DMS114 treated with DMSO at 0.1 percent for 48 hours (cell line): ENCODE measurements at regions not wholly inside any gene's neighbourhood (a gene's known extent, or its start where the extent isn't known, plus 50 kb on each side); places are given as distances from the start of the nearest gene placed in this dataset.

Source experiments
- DNase-seq: peaks from one replicate; lab custom pipeline; 2025; ENCODE audit not compliant: unreplicated experiment; lab: John Stamatoyannopoulos, UW

DNA sequence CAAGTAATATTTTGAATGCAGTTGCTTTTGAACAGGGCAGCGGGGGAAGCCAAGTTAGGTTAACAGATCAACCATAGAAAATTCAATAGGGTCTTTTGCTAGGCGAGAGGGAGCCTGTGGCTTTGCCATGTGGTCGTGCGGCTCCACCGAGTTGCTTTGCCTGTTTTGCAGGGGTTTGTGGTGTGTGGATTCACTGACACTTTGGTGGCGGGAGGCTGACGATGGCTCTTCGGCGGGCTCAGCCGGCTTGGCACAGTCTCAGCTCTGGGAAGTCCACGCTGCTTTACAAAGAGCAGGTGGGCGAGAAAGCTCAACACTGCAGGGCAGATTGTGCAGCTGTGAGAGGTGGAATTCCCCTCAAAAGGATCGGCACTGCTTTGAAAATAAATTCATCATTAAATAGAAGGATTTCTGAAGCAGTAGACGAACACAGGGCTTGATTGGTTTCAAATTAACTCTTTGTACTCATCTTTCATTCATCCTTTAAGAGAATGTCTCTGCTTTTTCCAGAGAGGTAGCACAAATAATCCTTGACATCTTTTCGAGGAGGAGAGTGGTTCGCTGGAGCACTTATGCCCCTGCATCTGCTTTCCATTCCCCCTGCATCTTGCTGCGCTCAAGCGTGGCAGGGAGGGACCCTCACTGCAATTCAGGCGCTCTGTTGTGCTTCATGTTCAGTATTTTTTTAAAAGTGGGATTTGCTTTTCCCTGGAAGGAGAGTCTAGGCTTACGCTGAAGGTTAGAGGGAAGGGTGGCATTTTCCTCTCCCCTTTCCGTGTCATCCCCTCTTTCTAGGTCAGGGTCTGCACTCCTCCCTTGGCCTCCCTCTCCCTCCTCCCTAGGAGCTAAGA lies 201.8 kb upstream of the LEF1 start:
- DNase-seq, result no peak

DNA sequence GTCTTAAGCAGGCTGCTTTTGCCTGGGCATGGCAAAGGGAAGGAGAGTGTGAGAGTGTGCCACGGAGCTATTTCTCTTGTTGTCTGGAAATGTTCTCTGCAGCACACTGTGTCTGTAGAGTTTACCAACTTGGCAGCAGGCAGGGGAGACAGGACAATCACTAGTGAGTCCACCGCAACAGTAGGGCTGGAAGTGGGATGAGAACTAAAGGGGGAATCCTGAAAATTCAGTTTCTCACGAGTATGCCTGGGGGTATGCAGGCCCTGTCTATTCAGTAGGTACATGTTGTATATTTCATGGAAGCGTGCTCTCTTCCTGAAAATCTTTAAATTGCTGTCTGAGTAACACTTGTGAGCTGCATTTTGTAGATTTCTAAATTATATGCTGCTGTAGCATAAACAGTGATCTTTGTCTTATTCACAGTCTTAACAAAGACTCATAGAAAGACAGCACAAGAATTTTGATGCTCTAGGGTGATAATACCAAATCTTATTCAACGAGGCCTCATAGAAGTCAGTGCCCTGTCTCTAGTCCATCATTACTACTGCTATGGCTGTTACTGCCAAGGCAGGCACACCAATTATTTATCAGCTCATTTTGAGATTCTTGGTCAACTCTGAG lies 200.4 kb upstream of the LEF1 start:
- DNase-seq, result no peak

DNA sequence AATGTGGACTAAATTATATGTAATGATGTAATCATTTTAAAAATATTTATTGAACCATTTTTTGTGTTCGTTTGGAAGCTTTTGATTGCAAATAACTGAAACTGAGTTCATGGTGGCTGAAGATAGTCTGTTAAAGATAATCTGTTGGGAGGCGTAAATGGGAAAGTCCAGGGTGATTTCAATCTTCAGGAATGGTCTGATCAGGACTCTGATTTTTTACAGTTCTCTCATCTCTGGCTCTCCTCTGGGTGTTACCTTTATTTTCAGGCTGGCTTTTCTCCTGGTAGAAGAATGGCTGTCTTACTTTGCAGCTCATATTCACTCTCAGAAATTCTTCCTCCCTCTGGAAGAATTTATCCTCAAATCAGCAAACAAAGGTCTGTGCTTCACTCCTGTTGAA lies 199.0 kb upstream of the LEF1 start:
- DNase-seq, result no peak

DNA sequence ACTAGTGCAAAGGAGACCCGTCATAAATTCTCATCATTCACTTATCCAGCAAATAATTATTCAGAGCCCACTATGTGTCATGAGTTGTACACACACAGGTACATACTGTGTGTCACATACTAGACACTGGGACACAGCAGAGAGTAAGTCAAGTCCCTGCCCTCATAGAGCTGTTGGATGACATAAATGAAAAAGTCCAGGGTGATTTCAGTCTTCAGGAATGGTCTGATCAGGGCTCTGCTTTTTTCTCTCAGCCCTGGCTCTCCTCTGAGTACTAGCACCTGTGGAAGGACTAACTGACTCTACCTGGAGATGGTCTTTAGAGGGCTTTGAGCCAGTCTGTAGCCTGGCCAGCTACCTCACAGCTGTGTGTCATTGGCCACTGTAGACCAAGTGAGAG lies 198.0 kb upstream of the LEF1 start:
- DNase-seq, result no peak

DNA sequence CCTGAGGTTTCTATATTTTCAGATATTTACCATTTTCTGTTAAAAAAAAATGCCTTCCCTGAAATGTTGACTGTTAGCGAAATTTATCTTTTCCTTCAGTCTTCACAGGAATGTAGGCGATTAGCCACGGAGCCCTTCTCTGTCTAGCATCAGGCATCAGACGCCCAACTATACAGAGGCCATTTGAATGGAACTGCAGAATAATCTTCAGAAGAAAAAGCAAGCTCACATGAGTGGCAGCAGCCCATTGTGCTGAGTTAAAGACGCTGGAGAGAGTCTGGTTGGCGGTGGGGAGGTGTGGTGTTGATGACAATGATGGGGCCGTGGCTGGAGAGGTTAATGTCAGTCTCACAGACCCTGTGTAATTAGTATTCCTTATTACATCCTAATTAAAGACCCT lies 196.8 kb upstream of the LEF1 start:
- DNase-seq, result no peak

DNA sequence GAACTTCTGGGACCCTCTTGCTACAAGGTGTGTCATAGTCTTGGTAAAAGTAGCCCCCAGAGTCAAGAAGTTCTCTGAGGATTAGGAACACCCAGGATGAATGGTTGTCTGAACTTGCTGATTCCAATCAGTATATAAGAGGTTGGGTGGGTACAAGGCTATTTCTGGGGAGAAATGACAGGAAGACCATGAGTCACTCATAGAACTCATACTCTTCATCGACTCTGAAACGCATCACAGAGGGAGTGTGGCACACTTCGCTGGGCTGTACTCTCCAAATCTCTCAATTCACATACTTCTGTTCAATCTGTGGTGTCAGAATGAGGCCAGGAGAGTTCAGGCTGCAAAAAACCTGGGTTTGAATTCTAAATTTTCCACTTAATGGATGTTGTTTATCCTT lies 193.2 kb upstream of the LEF1 start:
- no peak for DNase-seq

DNA sequence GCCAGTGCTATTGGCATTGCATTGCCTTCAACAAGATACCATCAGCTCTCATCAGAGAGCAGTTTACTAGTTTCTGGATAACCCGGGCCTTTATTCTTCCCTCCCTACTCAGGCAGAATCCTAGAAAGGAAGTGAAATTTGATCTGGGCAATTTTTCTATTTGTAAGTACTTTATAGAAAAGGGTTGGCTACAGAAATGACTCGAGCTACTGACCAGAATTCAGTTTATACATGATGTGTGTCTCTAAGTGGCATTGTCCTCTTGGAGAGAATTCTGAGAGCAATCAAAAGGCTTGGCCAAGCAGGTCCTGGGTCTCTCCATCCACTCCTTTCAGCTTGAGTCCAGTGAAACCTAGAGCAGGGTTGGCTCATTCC lies 192.7 kb upstream of the LEF1 start:
- DNase-seq, result no peak

DNA sequence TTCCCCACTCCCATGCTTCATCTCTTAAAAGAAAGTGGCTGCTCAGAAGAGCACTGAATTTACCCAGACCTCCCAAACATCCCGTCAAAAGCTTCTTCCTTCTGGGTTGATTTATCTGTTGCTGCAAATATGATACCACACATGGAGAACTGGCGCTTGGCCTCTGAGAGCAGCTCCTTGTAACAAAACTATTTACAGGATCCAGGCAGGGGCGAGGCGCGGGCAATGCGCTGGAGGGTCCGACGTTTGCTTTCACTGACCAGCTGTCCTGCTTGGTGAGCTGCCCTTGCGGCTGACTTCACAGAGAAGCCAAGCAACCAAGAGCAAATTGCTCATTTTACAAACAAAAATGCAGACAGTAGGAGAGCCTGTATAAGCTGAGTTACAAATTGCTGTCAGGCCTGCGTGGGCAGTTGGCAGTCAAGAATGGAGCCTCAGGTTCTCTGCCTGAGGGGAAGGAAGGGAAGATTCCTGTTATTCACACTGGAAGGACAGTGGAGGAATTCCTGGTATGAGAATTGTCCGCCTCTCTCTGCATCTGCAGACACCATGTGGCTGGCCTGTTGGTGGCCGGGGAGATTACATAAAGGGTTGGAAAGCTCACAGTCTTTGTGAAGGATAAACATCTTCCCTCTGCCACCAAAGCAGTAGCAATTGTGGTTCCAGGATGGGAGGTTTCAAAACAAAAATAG lies 192.2 kb upstream of the LEF1 start:
- DNase-seq, result no peak

DNA sequence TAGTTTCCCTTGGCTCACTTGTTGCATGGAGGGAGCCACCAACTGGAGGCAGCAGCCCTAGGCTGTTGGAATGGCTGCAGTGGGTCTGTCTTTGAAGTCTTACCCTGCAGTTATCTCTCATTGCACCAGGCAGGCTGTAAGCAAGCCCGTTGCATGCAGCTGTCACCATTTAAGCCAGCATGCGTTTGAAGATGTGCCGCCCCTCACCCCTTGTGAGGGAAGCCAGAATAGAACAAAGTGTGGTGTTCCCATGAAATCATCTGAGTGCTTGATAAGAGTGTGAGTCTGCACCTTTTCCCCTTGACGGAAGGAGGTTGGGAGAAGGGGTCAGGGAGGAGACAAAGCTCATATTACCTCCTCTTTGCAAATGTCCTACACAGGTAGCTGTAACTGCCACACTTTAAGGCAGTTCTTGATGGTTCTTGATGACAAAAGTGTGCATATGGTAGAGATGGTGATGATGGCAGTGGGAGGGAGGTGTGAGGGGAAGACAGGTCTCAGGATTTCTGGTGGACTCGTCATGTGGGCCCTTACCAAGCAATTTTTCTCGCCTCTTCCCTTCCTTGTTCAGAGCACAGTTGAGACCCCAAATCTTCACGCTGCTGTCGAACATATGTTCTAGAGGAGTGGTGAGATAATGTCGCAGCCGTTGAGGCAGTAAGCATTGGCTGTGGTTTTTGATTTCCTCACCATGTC lies 191.4 kb upstream of the LEF1 start:
- DNase-seq, result no peak

DNA sequence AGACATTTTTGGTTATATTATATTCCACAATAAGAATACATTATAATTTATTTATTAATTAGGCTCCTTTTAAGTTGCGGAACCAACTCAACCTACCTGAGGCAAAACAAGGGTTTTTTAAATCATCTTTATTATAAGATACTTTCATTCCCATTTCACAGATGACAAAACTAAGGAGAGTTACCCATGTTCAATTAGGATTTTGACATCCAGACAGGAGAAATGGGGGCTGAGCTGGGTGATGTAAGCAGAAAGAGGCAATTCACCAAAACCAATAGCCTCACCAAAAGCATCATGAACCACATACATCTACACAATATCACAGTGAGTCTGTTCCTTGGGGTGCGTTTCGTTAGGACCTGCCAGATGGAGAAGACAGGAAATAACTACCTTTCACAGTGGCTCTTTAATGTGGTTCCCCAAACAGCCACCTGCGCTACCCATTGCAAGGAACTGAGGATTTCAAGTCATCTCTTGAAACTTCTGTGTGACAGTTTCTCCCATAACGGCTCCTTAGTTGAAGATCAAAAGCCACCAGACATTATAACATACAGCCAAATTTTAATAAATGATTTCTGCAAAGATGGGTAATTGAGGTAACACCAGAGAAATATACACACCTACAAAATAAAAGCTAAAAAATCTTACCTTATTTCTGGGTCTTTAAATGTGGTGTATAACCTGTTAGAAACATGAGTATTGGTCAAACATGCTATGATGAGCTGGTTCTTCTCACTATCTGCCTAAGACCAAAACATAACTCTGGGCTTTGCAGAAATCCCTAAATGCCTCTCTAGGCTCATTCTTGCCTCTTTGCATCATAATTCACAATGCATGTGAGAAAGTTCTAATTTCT lies 190.6 kb upstream of the LEF1 start:
- no peak for DNase-seq

DNA sequence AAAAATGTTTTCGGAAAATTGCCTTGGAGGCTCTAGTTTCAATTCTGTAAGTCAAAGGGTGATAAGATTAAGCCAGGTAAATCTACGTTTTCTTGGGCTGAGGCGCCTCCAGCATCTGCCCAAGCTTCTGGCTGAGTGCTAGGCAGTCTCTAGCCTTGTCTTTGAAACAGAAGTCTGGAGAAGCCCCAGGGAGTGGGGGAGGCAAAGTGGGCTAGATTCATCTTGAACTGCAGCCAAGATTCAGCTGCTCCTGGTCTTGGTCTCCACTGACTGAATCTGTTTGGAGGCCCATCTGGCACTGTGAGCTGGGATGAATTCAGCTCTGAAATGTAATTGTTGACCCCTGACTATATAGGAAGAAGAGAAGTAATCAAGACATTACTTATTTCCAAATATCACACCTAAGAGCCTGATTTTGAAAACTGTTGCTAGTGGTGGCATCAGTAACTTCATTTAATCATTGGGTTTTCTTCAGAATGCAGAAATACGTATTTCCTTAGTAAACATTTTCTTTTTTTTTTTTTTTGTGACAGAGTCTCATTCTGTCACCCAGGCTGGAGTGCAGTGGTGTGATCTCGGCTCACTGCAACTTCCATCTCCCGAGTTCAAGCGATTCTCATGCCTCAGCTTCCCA lies 187.3 kb upstream of the LEF1 start:
- DNase-seq, result no peak

DNA sequence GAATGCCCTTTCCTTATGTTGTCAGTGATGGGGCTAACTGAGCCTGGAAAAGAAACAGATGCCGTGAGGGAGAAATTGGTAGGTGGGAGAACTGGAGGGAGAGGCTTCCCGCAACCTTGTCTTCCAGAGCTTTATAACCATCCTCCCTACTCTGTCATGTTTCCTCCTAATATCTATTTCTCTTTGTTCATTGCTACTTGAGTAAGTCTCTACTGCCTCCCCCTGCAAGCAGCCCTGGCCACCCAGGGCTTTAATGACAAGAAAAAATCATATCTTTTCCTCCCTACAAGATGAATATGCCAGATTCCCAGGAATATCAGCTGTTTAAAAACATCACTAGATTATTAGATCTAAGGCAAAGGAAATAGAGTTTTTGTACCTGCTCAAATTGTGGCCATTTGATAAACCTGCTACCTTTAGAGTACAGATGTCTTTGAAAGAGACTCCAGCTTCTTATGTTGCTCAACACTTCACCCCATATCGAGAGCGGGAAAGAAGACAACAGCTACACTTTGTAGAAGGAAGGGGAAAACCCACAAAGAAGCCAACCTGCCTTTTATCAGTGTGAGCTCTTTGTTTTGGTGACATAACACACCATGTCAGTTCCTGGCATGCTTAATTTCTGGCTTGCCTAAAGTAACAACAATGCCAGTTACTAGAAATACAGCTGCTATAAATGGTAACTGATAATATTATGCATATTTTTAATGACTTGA lies 186.6 kb upstream of the LEF1 start:
- no peak for DNase-seq

DNA sequence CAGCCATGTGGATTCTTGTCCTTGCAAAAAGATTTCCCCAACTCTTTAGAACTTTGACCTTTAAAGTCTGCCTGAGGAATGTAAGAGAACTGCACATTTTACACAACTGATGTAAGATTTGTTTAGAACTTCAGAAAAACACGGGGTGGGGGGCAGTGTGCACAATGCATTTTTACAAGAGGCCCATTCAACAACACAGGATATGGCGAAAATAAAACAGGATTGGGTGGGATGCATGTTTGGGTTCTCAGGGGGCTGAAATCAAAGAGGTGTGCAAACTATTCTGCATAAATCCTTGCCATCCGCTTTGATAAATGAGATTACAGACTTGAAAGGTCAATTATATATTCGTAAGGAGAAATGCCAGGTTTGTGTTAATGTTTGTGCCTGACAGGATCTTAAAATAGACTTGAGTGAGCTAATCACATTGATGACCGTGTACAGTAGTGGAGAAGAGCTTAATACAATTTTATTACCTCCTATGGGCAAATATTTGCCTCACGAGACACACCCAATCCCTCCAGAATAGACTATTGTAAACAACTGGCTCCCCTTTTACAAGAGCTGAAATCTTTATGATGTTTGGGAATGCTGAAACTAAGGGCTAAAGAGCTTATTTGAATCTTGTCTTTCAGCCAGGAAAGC lies 184.1 kb upstream of the LEF1 start:
- no peak for DNase-seq

DNA sequence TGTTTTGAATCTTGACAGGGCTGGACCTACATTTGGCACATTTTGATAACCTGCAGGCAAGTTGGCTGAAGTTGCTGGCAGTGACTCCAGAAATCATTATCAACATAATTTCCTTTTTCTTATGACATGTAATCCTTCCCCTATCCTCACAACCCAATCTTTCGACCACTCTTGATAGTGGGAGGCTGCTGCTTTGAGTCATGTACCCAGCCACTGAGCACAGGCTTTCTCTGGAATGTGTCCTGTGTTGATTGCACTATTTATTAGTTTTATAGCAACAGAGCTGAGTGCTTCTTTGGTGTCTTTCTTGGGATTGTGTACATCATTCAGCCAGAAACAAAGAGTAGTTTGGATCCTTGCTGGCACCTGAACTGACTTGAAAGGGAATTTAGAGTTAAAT lies 183.1 kb upstream of the LEF1 start:
- DNase-seq, result no peak

DNA sequence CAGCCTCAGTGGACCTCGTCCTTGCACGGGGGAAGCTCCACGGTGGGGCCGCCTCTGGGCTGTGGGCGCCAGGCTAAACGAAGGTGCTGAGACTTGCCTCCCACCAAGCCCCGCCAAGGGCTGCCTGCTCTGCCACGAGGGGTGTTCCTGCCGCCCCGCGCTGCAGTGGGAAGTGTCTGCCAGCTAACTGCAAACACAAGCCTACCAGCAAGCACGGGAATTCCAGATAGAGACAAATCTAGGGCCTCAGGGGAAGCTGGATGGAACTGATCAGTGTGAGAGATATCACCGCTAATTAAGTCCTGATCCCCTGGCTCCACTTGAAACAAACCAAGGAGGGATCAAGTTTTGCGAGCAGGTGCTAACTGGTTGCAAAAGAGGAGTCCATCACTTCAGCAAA lies 181.6 kb upstream of the LEF1 start:
- DNase-seq, result no peak

DNA sequence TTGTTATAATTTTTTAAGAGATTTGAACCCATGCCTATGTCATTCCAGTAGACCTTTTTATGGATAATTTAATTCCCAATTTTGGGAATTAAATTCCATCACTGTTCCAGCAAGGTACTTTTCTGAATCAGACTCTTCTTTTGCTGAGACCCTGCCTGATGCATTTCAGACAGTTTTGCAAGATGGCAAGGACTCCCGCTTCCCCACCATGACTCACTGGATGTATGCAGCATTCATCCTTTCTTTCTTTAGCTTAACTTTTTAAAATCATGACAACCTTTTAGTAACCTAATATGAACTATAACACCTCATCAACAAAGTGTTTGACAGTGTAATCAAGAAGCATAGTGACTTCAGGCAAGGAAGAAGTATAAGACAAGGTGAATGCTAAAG lies 178.1 kb upstream of the LEF1 start:
- DNase-seq, result no peak

DNA sequence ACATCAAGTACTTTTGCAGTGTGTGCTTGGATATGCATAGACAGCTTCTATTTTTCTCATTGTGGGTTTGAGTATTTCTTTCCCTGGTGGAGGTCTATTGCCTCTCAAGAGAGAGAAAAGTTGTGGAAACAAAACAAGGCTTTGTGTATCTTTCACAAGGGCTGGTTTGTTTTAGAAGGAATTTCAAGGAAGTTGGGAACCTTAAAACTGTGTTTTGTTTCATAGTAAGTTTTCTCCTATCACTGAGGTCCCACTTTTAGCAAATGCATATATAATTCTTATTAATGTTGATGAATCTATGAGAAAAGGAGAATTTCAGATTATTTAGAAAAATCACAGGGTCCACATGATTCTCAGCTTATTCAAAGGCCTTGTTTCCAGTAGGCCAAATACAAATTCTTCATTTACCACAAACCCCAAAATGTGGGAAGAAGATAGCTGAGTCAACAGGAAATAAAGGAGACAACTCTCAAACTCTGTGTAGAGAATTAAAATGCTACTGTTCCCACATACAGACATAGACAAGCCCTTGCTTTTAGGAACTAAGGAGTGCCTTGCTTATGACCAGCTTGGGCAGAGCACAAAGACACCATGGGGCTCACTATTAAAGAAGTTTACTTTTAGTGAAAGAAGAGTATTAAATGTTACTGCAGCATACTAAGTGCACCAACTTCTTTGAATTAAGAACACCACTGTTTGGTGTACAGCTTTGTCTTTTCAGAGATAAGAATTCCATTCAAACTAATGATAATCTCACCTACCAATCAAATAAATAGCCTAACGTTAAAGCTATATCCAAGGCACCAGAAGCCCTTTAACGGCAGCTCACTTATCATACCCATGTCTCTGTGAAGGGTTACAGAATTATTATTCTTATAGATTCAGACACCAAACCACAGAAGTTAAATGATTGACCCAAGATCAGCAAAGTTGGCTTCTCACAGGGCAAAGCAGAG lies 177.4 kb upstream of the LEF1 start:
- DNase-seq, result no peak

DNA sequence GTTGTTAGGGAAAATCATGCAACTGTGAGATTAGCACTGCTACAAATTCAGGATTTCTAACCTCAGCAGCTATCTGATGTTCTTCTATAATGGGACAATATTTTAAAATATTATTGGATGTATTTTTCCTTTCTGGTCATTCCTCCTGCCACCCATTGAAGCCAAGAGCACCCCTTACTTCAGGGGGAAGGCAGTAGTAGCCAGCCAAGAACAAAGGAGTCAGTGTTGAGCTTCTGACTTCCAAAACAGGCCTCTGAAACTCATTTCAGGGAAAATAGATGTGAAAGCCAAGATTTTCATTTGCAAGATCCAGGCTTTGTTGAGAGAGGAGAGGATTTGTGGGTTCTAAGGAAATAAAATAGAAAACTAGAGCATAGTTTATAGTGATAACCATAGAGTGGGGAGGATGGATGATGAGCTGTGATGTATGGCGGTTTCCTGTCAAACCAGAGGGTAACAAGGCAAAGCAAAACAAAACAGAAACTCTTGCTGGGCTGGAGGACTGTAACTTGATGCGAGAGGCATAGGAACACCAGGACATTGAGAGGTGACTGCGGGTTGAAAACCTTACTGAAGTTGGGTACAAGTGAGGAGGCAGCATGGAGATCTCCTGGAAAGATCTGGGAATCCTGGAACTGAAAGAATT lies 173.7 kb upstream of the LEF1 start:
- no peak for DNase-seq
